Nephron (organoid): ENCODE measurements at regions not wholly inside any gene's neighbourhood (a gene's known extent, or its start where the extent isn't known, plus 50 kb on each side); places are given as distances from the start of the nearest gene placed in this dataset.
"Not testable (repeated sequence)": the region's sequence is repeated elsewhere in the genome, so short reads cannot be mapped to it uniquely, and the experiment has no call there.

ENCODE experiments used
- H3K27ac Mint-ChIP-seq, 3 experiments: 2 replicates each; pipeline ENCODE4 v1.8.0; 2020; ENCODE audit warnings: mixed read lengths in 3 of 3, mild to moderate bottlenecking in 2 of 3, moderate library complexity in 1 of 3
- H3K27me3 Mint-ChIP-seq: 2 replicates; pipeline ENCODE4 v1.8.0; 2021; ENCODE audit warnings: low read depth, mild to moderate bottlenecking, moderate library complexity, mixed read lengths
- H3K36me3 Mint-ChIP-seq: 2 replicates; pipeline ENCODE4 v1.8.0; 2020; ENCODE audit warnings: low read depth, mixed read lengths
- H3K4me1 Mint-ChIP-seq: 2 replicates; pipeline ENCODE4 v1.8.0; 2020; ENCODE audit warnings: mixed read lengths
- H3K4me3 Mint-ChIP-seq, 3 experiments: 2 replicates each; pipeline ENCODE4 v1.8.0; 2020; ENCODE audit warnings: mild to moderate bottlenecking in 3 of 3, mixed read lengths in 3 of 3, moderate library complexity in 2 of 3
- H3K9me3 Mint-ChIP-seq: 2 replicates; pipeline ENCODE4 v1.8.0; 2020; ENCODE audit warnings: mixed read lengths
- TF ChIP-seq, protein P1 (sequence below), 3 experiments: fragments of 200-600 bp; sonication (generic); IDR thresholded peaks; one replicate each; pipeline ENCODE4 v1.5.0; 2021; ENCODE audit warnings: antibody characterized with exemption in 3 of 3; ENCODE audit not compliant: unreplicated experiment in 3 of 3

DNA sequence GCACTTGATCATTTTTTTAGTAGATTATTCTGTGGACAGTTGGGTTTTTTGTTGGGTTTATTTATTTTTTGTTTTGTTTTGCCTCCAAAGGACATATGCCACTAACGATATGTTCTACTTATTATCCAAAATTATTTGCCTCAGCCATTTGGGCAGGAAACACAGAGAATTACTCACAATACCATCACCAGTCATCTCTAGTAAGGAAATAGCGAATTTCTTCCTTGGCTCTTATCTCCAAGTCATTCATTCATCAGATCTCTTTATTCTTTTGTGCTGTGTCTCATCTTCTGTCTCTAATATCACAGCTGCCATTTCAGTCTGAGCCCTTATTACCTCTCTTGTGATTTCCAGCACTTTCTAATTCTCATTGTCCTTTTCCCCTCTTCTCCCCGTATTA lies 130.4 kb upstream of the SMLR1 start:
- H3K36me3 Mint-ChIP-seq: no peaks in the 10 kb centered on the region
- TF ChIP-seq, protein P1, sequence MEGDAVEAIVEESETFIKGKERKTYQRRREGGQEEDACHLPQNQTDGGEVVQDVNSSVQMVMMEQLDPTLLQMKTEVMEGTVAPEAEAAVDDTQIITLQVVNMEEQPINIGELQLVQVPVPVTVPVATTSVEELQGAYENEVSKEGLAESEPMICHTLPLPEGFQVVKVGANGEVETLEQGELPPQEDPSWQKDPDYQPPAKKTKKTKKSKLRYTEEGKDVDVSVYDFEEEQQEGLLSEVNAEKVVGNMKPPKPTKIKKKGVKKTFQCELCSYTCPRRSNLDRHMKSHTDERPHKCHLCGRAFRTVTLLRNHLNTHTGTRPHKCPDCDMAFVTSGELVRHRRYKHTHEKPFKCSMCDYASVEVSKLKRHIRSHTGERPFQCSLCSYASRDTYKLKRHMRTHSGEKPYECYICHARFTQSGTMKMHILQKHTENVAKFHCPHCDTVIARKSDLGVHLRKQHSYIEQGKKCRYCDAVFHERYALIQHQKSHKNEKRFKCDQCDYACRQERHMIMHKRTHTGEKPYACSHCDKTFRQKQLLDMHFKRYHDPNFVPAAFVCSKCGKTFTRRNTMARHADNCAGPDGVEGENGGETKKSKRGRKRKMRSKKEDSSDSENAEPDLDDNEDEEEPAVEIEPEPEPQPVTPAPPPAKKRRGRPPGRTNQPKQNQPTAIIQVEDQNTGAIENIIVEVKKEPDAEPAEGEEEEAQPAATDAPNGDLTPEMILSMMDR (IDR thresholded peaks at IDR 0.05; ENCODE audit: unreplicated experiment in 3 of 3): no peak
- no peaks in the 10 kb centered on the region for H3K27me3 Mint-ChIP-seq

DNA sequence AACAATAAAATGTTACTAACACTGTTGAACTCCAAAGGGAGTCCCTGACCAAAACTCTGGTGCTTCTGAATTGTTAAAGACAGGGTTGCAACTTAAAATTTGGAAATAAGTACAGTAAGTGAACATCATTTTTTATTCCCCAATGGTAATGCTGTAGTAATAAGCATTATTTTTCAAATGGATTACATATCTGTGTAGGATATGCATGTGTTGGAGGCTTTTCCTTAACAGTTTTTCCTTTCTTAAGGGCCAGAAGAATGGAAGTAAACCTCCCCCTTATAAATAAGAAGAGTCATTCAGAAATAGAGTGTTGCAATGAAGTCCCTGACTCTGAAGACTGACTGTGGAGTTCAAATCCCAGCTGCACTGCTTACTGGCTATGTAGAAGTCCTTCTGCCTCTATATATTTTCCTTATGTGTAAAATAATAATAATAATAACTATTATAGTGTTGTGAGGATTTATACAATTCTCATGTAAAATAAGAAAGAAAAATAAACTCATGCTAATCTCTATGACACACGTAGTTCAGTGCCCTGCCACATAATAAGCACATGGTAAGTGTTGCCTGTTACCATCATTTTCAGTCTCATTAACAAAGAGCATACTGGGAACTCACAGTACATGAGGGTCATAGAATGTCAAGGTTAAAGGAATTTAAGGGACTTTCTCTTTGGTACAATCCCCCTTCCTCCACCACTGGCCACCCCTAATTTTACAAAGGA lies 129.8 kb upstream of the SMLR1 start:
- H3K9me3 Mint-ChIP-seq: peaks cover 4% of the 10 kb centered on the region
- TF ChIP-seq, protein P1 (IDR thresholded peaks at IDR 0.05; ENCODE audit: unreplicated experiment in 3 of 3): no peak

More for the DNA sequence above, 130.4 kb upstream of the SMLR1 start:
- Mint-ChIP-seq H3K27ac (no peak overlapping the region), H3K9me3 (peaks cover 4% of the 10 kb centered on the region), H3K4me3 (no peak overlapping the region), H3K4me1 (peaks cover 9% of the 10 kb centered on the region)

DNA sequence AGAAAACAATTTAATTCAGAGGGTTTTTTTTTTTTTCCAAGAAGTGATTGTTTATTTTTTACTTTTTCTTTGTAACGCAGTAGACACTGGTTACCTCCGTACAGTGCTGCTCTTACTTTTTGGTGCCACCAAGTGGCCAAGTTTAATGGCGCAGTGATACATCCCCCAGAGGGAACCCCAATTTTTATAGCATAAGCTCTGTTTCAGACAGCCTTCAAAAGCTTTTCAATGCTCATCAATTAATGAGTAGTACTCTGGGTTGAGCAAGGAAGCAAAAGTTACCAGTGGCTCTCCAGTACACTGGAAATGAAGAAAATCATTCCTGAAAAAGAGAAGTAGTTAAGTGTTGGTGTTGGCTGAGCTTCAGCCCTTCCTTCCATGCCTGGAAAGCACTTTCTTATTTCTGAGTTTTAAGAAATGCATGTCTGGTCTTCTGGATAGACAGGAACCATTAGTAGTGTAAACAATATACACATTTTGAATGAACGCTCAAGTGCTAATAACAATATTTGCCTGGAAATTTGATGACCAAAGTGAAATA lies 129.1 kb upstream of the SMLR1 start:
- Mint-ChIP-seq H3K27me3 (no peaks in the 10 kb centered on the region), H3K9me3 (peaks cover 9% of the 10 kb centered on the region), H3K27ac (no peak overlapping the region), H3K36me3 (no peaks in the 10 kb centered on the region), H3K4me3 (no peak overlapping the region), H3K4me1 (peaks cover 9% of the 10 kb centered on the region)
- TF ChIP-seq, protein P1 (IDR thresholded peaks at IDR 0.05; ENCODE audit: unreplicated experiment in 3 of 3): peak; percentile 58 to 73 (median 66)

More for the DNA sequence above, 129.8 kb upstream of the SMLR1 start:
- peaks cover 9% of the 10 kb centered on the region for H3K4me1 Mint-ChIP-seq
- H3K27ac Mint-ChIP-seq: no peak overlapping the region
- H3K36me3 Mint-ChIP-seq: no peaks in the 10 kb centered on the region
- H3K27me3 Mint-ChIP-seq: no peaks in the 10 kb centered on the region
- no peak overlapping the region for H3K4me3 Mint-ChIP-seq

GRCh38 chr6:130699742-130700141 lies 127.5 kb upstream of the SMLR1 start:
- Mint-ChIP-seq H3K4me1 (peaks cover 5% of the 10 kb centered on the region), H3K4me3 (no peak overlapping the region), H3K36me3 (no peaks in the 10 kb centered on the region), H3K9me3 (peaks cover 24% of the 10 kb centered on the region), H3K27me3 (no peaks in the 10 kb centered on the region), H3K27ac (no peak overlapping the region)
- TF ChIP-seq, protein P1 (IDR thresholded peaks at IDR 0.05; ENCODE audit: unreplicated experiment in 3 of 3): no peak

- peaks cover 30% of the 10 kb centered on the region for H3K9me3 Mint-ChIP-seq
- H3K27me3 Mint-ChIP-seq: no peaks in the 10 kb centered on the region
- H3K4me1 Mint-ChIP-seq: peaks cover 3% of the 10 kb centered on the region
- H3K27ac Mint-ChIP-seq: no peak overlapping the region
- TF ChIP-seq, protein P1 (IDR thresholded peaks at IDR 0.05; ENCODE audit: unreplicated experiment in 3 of 3): no peak
- H3K36me3 Mint-ChIP-seq: no peaks in the 10 kb centered on the region
- no peak overlapping the region for H3K4me3 Mint-ChIP-seq
These were observed 126.8 kb upstream of the SMLR1 start for GRCh38 chr6:130700397-130700796.

GRCh38 chr6:130708338-130708737 lies 118.9 kb upstream of the SMLR1 start:
- Mint-ChIP-seq H3K27me3 (no peaks in the 10 kb centered on the region), H3K4me3 (no peak overlapping the region), H3K36me3 (no peaks in the 10 kb centered on the region), H3K27ac (no peak overlapping the region), H3K9me3 (peaks cover 32% of the 10 kb centered on the region), H3K4me1 (peaks cover 2% of the 10 kb centered on the region)
- TF ChIP-seq, protein P1 (IDR thresholded peaks at IDR 0.05; ENCODE audit: unreplicated experiment in 3 of 3): no peak

GRCh38 chr6:130711641-130712040 lies 115.6 kb upstream of the SMLR1 start:
- H3K36me3 Mint-ChIP-seq, H3K9me3 Mint-ChIP-seq, H3K4me3 Mint-ChIP-seq, H3K27ac Mint-ChIP-seq, H3K27me3 Mint-ChIP-seq, H3K4me1 Mint-ChIP-seq: not testable (repeated sequence)
